Activated CD8-positive, alpha-beta memory T cell treated with anti-CD3 and anti-CD28 coated beads for 48 hours (primary cell): ENCODE measurements at regions not wholly inside any gene's neighbourhood (a gene's known extent, or its start where the extent isn't known, plus 50 kb on each side); places are given as distances from the start of the nearest gene placed in this dataset.

Source experiments
- DNase-seq, 3 experiments: peaks; one replicate each; pipeline ENCODE4 v3.0.0-alpha.2; 2020; ENCODE audit warnings: low read depth in 2 of 3, low spot score in 2 of 3

GRCh38 chr12:115144425-115144824 is 460.4 kb upstream of the TBX3 start:
- no peak for DNase-seq

GRCh38 chr12:115140981-115141655 is 457.1 kb upstream of the TBX3 start:
- no peak for DNase-seq

GRCh38 chr12:115137812-115138521 is 454.0 kb upstream of the TBX3 start:
- no peak for DNase-seq

- DNase-seq = no peak
These were observed 451.8 kb upstream of the TBX3 start for GRCh38 chr12:115135800-115136211.

GRCh38 chr12:115134298-115134697 is 450.3 kb upstream of the TBX3 start:
- no peak for DNase-seq

GRCh38 chr12:115132905-115133304 is 448.9 kb upstream of the TBX3 start:
- DNase-seq = no peak

GRCh38 chr12:115132145-115132544 is 448.2 kb upstream of the TBX3 start:
- DNase-seq = no peak

- DNase-seq = no peak
These were observed 445.8 kb upstream of the TBX3 start for GRCh38 chr12:115129727-115130126.

- no peak for DNase-seq
These were observed 437.1 kb upstream of the TBX3 start for GRCh38 chr12:115121053-115121452.

- no peak for DNase-seq
These were observed 434.3 kb upstream of the TBX3 start for GRCh38 chr12:115118177-115118724.

- DNase-seq = no peak
These were observed 430.2 kb upstream of the TBX3 start for GRCh38 chr12:115114140-115114539.

GRCh38 chr12:115109863-115110262 is 425.9 kb upstream of the TBX3 start:
- no peak for DNase-seq

GRCh38 chr12:115108129-115109100 is 424.4 kb upstream of the TBX3 start:
- no peak for DNase-seq

- DNase-seq = no peak
These were observed 420.2 kb upstream of the TBX3 start for GRCh38 chr12:115103884-115104883.

GRCh38 chr12:115102450-115102849 is 418.5 kb upstream of the TBX3 start:
- DNase-seq = no peak

GRCh38 chr12:115101520-115101919 is 417.5 kb upstream of the TBX3 start:
- DNase-seq = no peak

- DNase-seq = no peak
These were observed 413.4 kb upstream of the TBX3 start for GRCh38 chr12:115097416-115097815.

- no peak for DNase-seq
These were observed 412.8 kb upstream of the TBX3 start for GRCh38 chr12:115096588-115097397.

- DNase-seq = no peak
These were observed 411.2 kb upstream of the TBX3 start for GRCh38 chr12:115095073-115095748.
